RWPE2 (cell line): ENCODE measurements at regions not wholly inside any gene's neighbourhood (a gene's known extent, or its start where the extent isn't known, plus 50 kb on each side); places are given as distances from the start of the nearest gene placed in this dataset.

Experiments
- ATAC-seq: fragments of 200-7000 bp; cut with Tn5 transposase; 3 replicates; pipeline ENCODE4 v1.9.1; 2021; ENCODE audit warnings: low read depth
- DNase-seq: peaks from one replicate; pipeline ENCODE4 v3.0.0-alpha.2; 2020; ENCODE audit warnings: low spot score
- H3K27ac ChIP-seq: fragments of 450-650 bp; 2 replicates; pipeline ENCODE4 v1.5.1; 2017; ENCODE audit warnings: mild to moderate bottlenecking; ENCODE audit not compliant: poor library complexity, severe bottlenecking
- H3K27me3 ChIP-seq: fragments of 250-450 bp; sonication (Bioruptor Pico); 2 replicates; pipeline ENCODE4 v1.5.1; 2021; ENCODE audit warnings: mild to moderate bottlenecking, moderate library complexity; ENCODE audit not compliant: insufficient read depth, poor library complexity, severe bottlenecking
- H3K36me3 ChIP-seq: fragments of 250-450 bp; sonication (Bioruptor Pico); 2 replicates; pipeline ENCODE4 v1.5.1; 2020; ENCODE audit warnings: low read depth, mild to moderate bottlenecking, moderate library complexity
- H3K4me1 ChIP-seq: fragments of 250-450 bp; sonication (Bioruptor Pico); 2 replicates; pipeline ENCODE4 v1.5.1; 2021; ENCODE audit warnings: mild to moderate bottlenecking, moderate library complexity; ENCODE audit not compliant: insufficient read depth, poor library complexity, severe bottlenecking
- H3K4me3 ChIP-seq: fragments of 250-450 bp; sonication (Bioruptor Pico); 2 replicates; pipeline ENCODE4 v1.5.1; 2021; ENCODE audit warnings: mild to moderate bottlenecking, moderate library complexity; ENCODE audit not compliant: severe bottlenecking
- H3K9me3 ChIP-seq: fragments of 250-450 bp; sonication (Bioruptor Pico); 2 replicates; pipeline ENCODE4 v1.5.1; 2021; ENCODE audit warnings: mild to moderate bottlenecking, moderate library complexity; ENCODE audit not compliant: severe bottlenecking
- TF ChIP-seq, protein P1 (sequence below): fragments of 450-650 bp; IDR thresholded peaks from one replicate; pipeline ENCODE4 v1.5.1; 2017; ENCODE audit warnings: mild to moderate bottlenecking, moderate library complexity; ENCODE audit not compliant: poor library complexity, severe bottlenecking

DNA sequence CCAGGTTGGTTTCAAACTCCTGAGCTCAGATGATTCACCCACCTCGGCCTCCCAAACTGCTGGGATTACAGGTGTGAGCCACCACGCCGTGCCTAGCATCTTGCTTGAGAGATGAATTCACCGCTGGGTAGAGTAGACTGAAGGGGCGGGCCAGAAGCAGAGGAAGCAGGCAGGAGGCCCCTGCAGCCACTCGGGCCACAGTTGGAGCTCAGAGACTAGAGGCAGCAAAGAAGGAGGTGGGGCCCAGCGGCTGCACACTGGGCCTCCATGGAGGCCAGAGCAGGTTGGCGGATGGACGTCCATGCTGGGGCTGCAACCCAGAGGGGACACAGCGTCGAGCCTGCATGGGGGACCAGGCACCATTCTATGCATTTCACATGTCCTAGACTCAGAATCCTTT, 88.4 kb upstream of the FGF3 start:
- Histone ChIP-seq H3K4me1 (no peaks in the 10 kb centered on the region), H3K36me3 (no peaks in the 10 kb centered on the region), H3K9me3 (no peaks in the 10 kb centered on the region), H3K4me3 (no peak overlapping the region), H3K27ac (no peak overlapping the region), H3K27me3 (no peaks in the 10 kb centered on the region)
- DNase-seq (no peak), ATAC-seq (no peak)
- TF ChIP-seq, protein P1, sequence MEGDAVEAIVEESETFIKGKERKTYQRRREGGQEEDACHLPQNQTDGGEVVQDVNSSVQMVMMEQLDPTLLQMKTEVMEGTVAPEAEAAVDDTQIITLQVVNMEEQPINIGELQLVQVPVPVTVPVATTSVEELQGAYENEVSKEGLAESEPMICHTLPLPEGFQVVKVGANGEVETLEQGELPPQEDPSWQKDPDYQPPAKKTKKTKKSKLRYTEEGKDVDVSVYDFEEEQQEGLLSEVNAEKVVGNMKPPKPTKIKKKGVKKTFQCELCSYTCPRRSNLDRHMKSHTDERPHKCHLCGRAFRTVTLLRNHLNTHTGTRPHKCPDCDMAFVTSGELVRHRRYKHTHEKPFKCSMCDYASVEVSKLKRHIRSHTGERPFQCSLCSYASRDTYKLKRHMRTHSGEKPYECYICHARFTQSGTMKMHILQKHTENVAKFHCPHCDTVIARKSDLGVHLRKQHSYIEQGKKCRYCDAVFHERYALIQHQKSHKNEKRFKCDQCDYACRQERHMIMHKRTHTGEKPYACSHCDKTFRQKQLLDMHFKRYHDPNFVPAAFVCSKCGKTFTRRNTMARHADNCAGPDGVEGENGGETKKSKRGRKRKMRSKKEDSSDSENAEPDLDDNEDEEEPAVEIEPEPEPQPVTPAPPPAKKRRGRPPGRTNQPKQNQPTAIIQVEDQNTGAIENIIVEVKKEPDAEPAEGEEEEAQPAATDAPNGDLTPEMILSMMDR, result no peak

DNA sequence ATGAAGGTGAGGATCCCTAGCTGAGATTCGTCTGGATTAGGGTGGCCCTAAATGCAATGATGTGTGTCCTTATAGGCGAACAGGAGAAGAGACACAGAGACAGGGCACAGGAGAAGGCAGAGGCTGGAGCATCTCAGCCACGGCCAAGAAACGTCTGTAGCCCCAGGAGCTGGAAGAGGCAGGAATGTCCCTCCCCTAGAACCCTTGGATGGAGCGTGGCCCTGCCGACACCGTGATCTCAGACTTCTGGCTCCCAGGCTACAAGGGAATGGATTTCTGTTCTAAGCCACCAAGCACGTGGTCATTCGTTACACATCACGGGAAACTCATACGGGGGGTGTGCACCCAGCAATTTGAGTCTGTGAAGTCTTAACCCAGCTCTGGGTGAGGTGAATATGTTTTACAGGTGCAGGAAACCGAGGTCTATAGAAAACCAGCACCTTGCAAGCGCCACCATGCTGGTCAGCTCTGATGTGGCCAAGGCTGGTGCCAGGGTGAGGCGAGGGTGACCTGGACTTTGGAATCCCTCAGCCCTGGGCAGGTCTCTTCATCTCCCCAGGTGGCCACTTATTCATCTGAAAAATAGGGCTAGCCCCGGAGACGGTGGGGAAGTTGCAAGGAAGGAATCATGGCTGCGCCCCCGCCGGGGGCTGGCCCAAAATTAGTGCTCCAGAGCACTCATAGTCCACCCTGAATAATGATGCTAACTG, 89.5 kb upstream of the FGF3 start:
- no peak overlapping the region for H3K27ac ChIP-seq
- no peaks in the 10 kb centered on the region for H3K4me1 ChIP-seq
- DNase-seq (peak; percentile 27), ATAC-seq (no peak)
- TF ChIP-seq, protein P1, result no peak
- H3K4me3 ChIP-seq, result no peak overlapping the region
- H3K36me3 ChIP-seq, result no peaks in the 10 kb centered on the region
- H3K27me3 ChIP-seq, result no peaks in the 10 kb centered on the region
- H3K9me3 ChIP-seq, result no peaks in the 10 kb centered on the region

DNA sequence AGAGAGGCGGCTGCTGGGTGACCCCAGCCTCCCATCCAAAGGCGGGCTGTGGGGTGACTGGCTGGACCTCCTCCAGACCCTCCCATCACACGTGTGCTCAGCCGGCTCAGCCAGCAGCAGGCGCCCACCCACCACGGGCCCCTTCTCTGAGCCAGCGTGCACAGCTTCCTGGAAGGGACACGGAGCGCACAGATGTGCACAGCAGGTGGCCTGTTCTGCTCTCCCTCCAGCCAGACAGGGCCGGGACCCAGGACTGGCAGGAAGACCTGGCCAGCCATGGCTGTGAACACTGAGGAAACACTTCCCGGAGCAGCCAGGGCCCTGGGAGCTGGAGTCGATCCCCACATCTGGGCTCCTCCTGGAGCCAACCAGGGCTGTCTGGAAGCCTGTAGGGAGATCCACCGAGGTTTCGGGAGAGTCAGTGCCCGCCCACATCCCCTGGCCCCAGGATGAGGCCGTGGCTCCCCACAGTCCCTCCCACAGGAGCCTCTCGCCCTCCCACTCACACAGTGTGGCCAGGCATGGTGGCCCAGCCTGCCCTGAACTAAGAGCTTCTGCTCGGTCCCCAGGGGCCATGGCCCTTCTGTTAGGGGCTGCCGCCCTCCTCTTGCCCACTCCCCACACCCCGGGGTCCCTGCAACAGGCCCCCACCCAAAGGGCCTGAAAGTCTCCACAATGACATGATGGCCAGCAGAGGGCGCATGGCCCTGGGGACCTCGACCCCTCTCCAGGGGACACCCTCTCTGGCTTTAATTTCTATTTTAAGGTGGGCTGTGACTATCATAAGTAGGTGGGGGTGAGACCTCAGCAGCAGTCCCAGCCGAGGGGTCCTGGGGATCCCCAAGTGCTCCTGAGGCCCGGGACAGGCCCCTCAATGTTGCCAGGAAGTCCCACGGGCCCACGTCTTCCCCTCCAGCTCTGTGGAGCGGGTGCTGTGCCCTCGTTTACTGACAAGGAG, 90.6 kb upstream of the FGF3 start:
- no peaks in the 10 kb centered on the region for H3K27me3 ChIP-seq
- H3K27ac ChIP-seq, result no peak overlapping the region
- DNase-seq, result peak; percentile 42

DNA sequence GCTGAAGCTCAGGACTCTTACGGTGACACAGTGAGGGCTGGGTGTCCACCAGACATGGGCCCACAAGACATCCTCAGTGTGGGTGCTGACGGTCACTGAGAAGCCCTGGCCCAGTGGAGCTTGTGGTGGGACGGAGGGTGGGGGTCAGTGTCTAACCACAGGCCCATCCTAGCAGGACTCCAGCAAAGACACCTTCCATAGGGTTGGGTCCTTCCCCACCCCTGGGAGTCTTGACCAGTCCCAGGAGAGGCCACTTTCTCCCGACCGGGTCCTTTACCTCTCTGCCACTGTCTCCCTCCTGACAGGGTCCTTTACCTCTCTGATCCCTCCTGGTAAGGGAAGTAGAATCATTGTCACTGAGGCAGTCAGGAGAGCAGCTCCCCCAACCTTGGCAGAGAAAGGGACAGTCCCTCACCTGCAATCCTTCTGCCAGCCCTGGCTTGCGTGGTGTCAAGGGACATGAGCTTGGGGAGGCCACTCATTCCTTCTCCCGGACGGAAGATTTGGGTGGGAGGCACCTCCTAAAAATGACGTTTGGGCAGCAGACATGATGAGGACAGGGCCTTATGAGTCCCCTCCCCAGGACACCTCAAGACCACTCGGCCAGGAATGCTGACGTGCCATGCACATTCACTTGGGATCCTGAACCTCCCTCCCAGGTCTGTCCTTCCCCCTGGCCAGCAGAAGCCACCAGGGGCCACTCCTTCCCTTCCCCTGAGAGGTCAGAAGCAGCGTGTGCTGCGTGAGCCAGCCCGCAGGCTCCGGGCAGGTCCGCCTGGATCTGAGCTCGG, 91.5 kb upstream of the FGF3 start:
- TF ChIP-seq, protein P1, result no peak
- Histone ChIP-seq H3K4me3 (no peak overlapping the region), H3K4me1 (peaks cover 20% of the 10 kb centered on the region), H3K36me3 (no peaks in the 10 kb centered on the region), H3K27me3 (no peaks in the 10 kb centered on the region), H3K9me3 (no peaks in the 10 kb centered on the region), H3K27ac (no peak overlapping the region)
- DNase-seq (peak; percentile 46), ATAC-seq (no peak)

More for the DNA sequence above, 90.6 kb upstream of the FGF3 start:
- no peak overlapping the region for H3K4me3 ChIP-seq
- H3K9me3 ChIP-seq, result no peaks in the 10 kb centered on the region
- peaks cover 11% of the 10 kb centered on the region for H3K4me1 ChIP-seq
- H3K36me3 ChIP-seq, result no peaks in the 10 kb centered on the region
- no peak for ATAC-seq
- TF ChIP-seq, protein P1, result peak; percentile 69
